ENCODE measurements at regions not wholly inside any gene's neighbourhood (a gene's known extent, or its start where the extent isn't known, plus 50 kb on each side); places are given as distances from the start of the nearest gene placed in this dataset.

DNA sequence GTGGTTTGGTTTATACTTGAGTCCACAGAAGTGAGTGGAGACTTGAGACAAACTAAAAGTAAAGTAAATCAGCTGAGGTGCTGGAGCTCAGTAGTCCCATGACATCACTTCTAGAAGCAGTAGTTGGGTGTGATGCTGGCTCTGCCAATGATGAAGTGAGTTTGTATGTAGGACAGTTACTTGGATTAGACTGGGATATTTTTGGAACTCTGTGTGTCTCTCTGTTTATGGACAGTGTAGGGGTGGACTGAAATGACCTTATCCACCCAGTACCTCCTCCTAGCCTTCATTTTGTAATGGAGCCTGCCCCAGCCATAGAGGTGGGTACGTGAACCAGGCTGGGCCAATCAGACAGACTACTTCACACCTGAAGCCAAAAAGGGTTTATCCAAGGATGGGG, 52.2 kb downstream of the POLR1D start:
- no peak for DNase-seq (ENCODE audit: low read depth in 2 of 2)

- DNase-seq (ENCODE audit: low read depth in 2 of 2): no peak
Measured at GRCh38 chr13:27678306-27679040, 56.8 kb downstream of the POLR1D start.

DNA sequence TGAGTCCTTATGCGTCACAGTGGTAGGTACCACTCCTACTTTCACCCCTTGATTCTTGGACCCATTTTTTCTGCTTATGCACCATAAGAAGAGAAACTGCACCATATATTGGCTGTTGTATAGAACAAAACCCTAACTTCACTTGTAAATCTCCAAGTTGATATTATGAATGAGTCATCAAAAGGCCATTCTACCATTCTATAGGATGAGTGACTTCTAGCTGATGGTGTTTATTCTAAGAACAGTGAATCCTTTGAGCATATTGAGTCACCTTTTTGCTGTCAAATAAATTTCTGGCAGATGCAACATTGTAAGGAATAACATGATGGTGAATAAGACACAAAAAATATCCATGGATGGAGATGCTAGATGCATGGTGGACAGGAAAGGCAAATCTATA, 57.7 kb downstream of the POLR1D start:
- DNase-seq (ENCODE audit: low read depth in 2 of 2): no peak

DNA sequence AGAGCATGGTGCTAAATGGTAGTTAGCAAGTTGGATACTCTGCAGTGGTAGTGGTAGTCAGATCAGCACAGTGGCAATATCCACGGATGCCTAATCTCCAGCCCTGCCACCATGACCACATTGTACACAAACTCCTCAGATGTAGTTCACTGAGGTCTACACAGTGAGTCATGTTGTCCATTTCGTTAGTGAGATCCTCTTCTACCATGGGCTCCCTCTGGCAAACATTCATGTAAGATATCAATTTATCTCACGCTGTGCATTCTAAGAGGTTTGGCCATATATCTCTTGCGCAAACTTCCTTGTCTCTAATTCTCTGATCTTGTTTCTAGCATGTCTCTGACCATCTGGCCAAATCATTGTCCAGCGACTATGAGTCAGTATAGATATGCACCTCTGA, 58.2 kb downstream of the POLR1D start:
- DNase-seq (ENCODE audit: low read depth in 2 of 2): no peak

GRCh38 chr13:27680465-27680864, 58.8 kb downstream of the POLR1D start:
- DNase-seq (ENCODE audit: low read depth in 2 of 2): no peak

DNA sequence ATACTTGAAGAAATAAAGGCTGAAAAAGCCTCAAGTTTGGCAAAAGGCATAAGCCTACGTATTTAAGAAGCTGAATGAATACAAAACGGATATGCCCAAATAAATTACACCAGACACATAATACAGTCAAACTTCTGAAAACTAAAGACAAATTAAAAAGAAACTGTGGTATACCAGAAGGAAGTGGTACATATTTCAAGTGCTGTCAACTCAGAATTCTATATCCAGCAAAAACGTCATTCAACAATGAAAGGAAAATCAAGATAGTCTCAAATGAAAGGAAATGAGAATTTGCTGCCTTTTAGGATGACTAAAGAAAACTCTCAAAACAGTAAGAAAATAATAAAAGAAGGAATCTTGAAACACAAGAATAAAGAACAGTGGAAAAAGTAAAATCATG, 69.5 kb downstream of the POLR1D start:
- peak in 1 of 2 donors; percentile 2 for DNase-seq (ENCODE audit: low read depth in 2 of 2)

DNA sequence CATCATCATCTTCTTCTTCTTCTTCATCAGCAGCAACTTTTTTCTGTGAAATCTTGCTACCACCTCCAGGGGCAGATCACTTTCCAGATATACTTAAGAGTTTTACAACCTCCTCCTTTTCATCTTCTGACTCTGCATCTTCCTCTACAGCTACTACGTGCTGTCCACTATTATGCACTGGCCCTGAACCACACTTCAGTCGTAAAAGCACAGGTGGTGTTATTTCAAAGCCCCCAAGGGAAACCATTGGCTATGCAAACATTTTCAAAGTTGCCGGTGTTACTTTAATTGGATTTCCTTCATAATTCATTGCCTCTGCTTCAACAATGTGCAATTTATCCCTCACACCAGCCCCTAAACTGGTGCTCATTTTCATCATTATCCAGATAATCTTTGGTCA, 75.0 kb downstream of the POLR1D start:
- DNase-seq (ENCODE audit: low read depth in 2 of 2): no peak

GRCh38 chr13:27699952-27700351, 78.3 kb downstream of the POLR1D start:
- no peak for DNase-seq (ENCODE audit: low read depth in 2 of 2)

GRCh38 chr13:27704681-27705080, 83.0 kb downstream of the POLR1D start:
- DNase-seq (ENCODE audit: low read depth in 2 of 2): peak; percentile 5 to 36

GRCh38 chr13:27708325-27708724, 84.0 kb upstream of the GSX1 start:
- DNase-seq (ENCODE audit: low read depth in 2 of 2): no peak

GRCh38 chr13:27709779-27710178, 82.5 kb upstream of the GSX1 start:
- no peak for DNase-seq (ENCODE audit: low read depth in 2 of 2)

GRCh38 chr13:27712421-27712820, 79.9 kb upstream of the GSX1 start:
- DNase-seq (ENCODE audit: low read depth in 2 of 2): peak; percentile 22 to 63

DNA sequence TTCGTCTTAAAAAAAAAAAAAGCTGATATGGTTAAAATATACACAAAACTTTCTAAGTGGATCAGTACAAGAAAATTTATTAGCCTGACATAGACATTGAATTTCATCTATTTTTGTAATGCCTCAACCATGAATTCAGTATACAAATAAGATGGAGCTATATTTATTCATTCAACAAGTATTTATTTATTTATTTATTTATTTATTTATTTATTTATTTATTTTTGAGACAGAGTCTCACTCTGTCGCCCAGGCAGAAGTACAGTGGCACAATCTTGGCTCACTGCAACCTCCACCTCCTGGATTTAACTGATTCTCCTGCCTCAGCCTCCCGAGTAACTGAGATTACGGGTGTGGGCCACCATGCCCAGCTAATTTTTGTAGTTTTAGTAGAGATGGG, 78.5 kb upstream of the GSX1 start:
- no peak for DNase-seq (ENCODE audit: low read depth in 2 of 2)

- no peak for DNase-seq (ENCODE audit: low read depth in 2 of 2)
Measured at GRCh38 chr13:27721681-27722080, 70.6 kb upstream of the GSX1 start.

- peak; percentile 42 for DNase-seq (ENCODE audit: low read depth in 2 of 2)
Measured at GRCh38 chr13:27728271-27728670, 64.0 kb upstream of the GSX1 start.

DNA sequence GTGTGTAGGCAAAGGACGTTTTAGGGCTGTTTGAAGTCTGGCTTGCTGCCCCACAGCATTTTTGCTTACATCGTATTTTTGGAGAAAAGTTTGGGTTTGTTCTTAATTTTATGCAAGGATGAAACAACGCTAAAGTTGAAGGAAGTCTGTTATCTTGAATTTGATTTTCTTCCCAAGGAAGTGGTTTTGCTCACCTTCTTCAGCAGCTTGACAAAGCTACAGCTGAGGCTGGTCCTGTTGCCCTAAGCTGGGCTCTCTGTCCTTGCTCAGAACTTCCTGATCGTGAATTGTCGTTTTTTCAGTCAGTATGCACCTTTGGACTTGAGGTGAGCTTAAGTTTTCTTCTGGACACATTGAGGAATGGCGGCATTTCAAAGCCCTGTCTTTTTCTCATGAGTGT, 62.1 kb upstream of the GSX1 start:
- DNase-seq (ENCODE audit: low read depth in 2 of 2): no peak

Data from lung microvascular endothelial cell (primary cell).